ENCODE measurements at regions not wholly inside any gene's neighbourhood (a gene's known extent, or its start where the extent isn't known, plus 50 kb on each side); places are given as distances from the start of the nearest gene placed in this dataset.
"Not testable (repeated sequence)": the region's sequence is repeated elsewhere in the genome, so short reads cannot be mapped to it uniquely, and the experiment has no call there.

- no peak for DNase-seq
Observed at GRCh38 chrX:41005445-41005992, 79.7 kb upstream of the USP9X start.

- DNase-seq, result peak; percentile 49
Observed at GRCh38 chrX:41009850-41010846, 75.1 kb upstream of the USP9X start.

DNA sequence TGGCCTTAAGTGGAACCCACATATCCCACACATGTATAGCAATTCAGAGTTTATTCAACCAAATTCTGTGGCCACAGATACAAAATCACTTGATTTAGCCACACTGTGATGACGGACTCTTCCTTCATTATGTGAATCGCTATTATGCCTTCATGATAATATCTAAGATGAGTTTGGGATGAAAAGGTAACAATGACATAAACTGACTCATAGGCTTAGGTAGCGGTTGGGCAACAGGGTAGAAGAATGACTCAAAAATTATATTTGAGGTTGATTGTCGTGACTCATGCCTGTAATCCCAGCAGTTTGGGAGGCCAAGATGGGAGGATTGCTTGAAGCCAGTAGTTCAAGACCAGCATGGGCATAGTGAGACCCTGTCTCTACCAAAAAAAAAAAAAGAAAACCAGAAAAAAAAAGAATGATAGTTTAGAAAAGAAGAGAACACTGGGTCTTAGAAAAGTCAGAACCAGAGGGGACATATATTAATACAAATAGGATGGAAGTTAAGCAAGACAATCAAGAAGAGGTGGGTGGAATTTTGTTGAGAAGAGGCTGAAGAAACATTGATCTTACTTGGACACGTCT, 70.4 kb upstream of the USP9X start:
- no peak for DNase-seq

DNA sequence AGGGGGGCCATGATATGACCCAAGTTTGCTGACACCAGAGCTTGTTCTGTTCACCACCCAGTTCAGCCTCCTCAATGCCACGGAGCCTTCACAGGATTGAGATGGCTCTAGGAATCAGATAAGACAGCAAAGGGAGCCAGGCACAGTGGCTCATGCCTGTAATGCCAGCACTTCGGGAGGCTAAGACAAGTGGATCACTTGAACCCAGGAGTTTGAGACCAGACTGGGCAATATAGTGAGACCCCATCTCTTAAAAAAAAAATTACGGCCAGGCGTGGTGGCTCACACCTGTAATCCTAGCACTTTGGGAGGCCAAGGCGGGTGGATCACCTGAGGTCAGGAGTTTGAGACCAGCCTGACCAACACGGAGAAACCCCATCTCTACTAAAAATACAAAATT, 67.5 kb upstream of the USP9X start:
- not testable (repeated sequence) for DNase-seq

GRCh38 chrX:41018391-41019040, 66.7 kb upstream of the USP9X start:
- DNase-seq, result not testable (repeated sequence)

- no peak for DNase-seq
Observed at GRCh38 chrX:41019041-41019392, 66.2 kb upstream of the USP9X start.

- no peak for DNase-seq
Observed at GRCh38 chrX:41022566-41022965, 62.7 kb upstream of the USP9X start.

DNA sequence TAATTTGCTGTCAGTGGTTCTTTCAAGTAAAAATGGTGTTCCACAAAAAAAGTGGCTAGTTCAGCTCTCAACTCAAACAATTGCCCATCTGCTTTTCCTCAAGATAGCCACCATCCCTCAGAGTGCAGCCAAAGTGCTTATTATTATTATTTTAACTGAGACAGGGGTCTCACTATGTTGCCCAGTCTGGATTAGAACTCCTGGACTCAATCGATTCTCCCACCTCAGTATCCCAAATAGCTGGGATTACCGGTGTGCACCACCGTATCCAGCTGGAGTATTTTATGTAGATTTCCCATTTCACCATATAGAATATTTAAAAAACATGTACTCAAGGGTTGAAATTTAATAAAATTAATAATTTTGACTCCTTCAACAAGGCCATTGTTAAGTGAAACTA, 62.1 kb upstream of the USP9X start:
- DNase-seq, result no peak

DNA sequence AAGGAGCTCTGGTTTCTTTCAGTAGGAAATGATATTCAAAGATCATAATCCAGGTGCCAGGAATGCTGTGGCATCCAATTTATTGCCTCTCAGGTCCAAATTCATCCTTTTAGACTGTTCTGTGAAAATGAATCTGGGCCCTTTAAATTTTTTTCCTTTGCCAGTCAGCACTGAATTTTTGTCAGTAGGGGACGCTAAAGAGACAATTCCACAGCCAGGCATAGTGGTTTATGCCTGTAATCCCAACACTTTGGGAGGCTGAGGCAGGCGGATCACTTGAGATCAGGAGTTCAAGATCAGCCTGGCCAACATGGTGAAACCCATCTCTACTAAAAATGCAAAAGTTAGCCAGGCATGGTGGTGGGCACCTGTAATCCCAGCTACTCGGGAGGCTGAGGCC, 60.9 kb upstream of the USP9X start:
- DNase-seq, result not testable (repeated sequence)

- no peak for DNase-seq
Observed at GRCh38 chrX:41024755-41025154, 60.5 kb upstream of the USP9X start.

GRCh38 chrX:41025926-41026701, 59.1 kb upstream of the USP9X start:
- no peak for DNase-seq

- no peak for DNase-seq
Observed at GRCh38 chrX:41026702-41027078, 58.6 kb upstream of the USP9X start.

GRCh38 chrX:41029332-41029731, 55.9 kb upstream of the USP9X start:
- DNase-seq, result no peak

- DNase-seq, result no peak
Observed at GRCh38 chrX:41031256-41031967, 53.8 kb upstream of the USP9X start.

- no peak for DNase-seq
Observed at GRCh38 chrX:41033299-41033698, 51.9 kb upstream of the USP9X start.

DNA sequence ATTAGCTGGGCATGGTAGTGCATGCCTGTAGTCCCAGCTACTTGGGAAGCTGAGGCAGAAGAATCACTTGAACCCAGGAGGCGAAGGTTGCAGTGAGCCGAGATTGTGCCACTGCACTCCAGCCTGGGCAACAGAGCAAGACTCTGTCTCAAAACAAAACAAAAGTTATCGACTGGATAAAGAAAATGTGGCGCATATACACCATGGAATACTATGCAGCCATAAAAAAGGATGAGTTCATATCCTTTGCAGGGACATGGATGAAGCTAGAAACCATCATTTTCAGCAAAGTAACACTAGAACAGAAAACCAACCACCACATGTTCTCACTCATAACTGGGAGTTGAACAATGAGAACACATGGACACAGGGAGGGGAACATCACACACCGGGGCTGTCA, 50.3 kb upstream of the USP9X start:
- not testable (repeated sequence) for DNase-seq

Data from DMS153 (cell line).